ENCODE measurements at regions not wholly inside any gene's neighbourhood (a gene's known extent, or its start where the extent isn't known, plus 50 kb on each side); places are given as distances from the start of the nearest gene placed in this dataset.

DNA sequence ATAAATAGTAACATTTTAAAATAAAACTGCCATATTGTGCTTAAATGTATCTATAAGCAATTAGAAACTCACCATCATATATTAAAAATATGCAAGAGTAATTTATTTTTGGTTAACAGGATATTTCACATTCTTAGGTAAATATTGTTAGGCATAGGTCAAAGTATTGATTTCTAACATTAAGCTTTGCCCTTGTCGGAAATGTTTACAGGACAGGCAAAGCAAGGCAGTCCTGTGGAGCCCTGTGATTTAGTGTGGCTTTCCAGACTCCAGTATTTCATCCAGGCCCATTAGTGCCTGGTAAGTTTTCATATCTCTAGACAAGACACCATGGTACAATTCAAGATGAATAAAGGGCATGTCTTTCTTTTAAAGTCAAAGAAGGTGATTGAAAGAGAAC, 114.9 kb upstream of the LARGE1 start:
- TF ChIP-seq, protein P1, sequence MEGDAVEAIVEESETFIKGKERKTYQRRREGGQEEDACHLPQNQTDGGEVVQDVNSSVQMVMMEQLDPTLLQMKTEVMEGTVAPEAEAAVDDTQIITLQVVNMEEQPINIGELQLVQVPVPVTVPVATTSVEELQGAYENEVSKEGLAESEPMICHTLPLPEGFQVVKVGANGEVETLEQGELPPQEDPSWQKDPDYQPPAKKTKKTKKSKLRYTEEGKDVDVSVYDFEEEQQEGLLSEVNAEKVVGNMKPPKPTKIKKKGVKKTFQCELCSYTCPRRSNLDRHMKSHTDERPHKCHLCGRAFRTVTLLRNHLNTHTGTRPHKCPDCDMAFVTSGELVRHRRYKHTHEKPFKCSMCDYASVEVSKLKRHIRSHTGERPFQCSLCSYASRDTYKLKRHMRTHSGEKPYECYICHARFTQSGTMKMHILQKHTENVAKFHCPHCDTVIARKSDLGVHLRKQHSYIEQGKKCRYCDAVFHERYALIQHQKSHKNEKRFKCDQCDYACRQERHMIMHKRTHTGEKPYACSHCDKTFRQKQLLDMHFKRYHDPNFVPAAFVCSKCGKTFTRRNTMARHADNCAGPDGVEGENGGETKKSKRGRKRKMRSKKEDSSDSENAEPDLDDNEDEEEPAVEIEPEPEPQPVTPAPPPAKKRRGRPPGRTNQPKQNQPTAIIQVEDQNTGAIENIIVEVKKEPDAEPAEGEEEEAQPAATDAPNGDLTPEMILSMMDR (conservative IDR thresholded peaks at IDR 0.05; ENCODE audit: low read depth, low read length) = no peak
- no peak for TF ChIP-seq EZH2 (IDR thresholded peaks at IDR 0.05; ENCODE audit: borderline replicate concordance, low read depth, low read length, poor library complexity, severe bottlenecking)

All from A673 (cell line).